GM19043 (cell line): ENCODE measurements at regions not wholly inside any gene's neighbourhood (a gene's known extent, or its start where the extent isn't known, plus 50 kb on each side); places are given as distances from the start of the nearest gene placed in this dataset.
"Not testable (repeated sequence)": the region's sequence is repeated elsewhere in the genome, so short reads cannot be mapped to it uniquely, and the experiment has no call there.

Experiments
- ATAC-seq: cut with Tn5 transposase; IDR thresholded peaks from one replicate; pipeline ENCODE4 v1.9.1; 2021; ENCODE audit warnings: low read depth; ENCODE audit not compliant: unreplicated experiment

DNA sequence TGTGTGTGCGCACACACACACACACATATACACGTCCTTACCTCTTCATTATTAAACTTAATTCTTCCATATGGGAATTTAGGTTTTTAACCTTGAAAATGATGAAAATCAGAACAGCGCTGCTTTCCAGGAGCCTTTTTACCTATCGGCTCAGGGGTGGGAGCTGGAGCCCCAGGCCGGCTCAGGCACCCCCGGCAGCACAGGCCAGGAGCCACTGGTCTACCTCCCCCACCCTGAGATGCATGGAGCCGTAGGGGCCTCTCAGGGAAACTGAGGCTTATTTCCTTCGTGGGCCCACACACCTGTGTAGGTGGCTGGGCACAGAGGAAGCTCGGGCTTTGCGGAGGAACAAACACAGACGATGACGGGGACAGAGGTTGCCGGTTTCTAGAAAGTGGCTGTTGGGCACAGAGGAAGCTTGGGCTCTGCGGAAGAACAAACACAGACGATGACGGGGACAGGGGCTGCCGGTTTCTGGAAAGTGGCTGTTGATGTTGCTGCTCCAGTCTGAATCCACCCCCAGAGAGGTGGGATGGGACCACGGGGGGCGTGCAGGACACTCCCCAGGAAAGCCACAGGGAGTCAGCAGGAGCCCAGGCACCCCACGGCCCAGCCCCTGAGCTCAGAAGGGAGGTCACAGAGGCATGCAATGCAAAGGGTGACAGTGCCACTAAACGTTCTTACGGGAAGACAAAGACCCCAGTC is 149.4 kb downstream of the BRD1 start:
- no peak for ATAC-seq

DNA sequence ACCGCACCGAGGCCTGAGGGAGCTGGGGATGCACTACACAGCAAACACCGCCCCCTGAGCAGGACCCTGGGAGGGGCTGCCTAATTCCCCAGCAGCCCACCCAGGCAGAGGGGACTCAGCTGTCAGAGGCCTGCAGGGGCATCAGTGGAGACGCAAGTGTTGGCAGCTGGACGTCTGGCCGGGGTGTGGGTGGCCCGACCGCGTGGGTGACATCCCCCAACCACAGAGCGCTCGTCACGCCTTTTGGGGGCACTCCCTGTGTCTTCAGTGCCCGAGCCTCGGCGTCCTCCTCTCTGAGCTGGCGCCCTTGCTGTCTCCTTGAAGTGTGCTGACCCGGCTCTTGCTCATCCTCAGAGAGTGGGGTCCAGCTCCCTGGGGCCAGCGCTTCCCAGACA is 150.2 kb downstream of the BRD1 start:
- no peak for ATAC-seq

DNA sequence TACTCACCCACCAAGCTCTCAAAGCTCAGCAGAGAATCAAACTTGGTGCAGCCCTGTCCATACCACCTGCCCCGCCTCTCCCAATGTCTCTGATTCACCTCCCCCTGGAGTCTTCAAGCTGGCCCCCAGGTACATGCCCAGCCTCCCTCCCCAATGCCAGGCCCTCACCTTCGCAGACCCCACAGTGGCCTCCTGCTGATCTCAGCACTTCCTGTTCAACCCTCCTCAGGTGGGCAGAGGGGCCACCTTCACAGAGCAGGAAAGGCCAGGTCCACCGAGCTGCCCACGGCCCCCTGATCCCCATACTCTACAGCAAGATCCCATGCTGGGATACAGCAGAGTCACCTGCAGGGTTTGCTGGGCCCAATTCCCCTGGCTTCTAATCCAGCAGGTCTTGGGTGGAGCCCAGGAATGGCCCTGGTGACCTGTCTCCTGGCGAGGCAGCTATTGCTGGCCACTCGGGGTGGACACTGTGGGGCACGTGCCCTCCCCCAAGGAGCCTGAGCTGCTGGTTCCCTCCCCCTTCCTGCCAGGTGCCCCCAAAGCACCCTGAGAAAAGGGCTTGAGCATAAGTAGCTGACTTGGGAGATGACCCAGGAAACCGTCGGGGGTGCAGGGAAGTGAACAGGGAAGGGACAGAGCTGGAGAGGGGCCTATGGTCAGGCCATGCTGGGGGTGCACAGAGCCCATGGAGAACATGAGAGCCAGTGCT is 150.7 kb downstream of the BRD1 start:
- no peak for ATAC-seq

DNA sequence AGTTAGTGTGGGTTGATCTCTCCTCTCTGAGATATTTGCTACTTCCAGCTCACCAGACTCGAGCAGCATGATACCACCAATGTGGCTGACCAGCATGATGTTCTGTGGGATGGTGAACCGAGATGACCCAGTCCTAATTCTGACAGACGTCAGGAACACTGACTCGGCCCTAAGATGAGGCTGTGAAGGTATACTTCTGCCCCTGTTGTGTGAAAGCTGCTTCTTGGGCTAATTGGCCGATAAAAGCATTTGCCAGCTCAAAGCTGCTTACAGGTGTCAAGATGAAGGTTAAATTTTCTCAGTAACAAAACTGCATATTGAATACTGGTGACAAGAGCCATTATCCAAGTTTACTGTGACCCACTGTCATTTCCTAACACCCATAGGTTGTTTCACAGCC is 151.4 kb downstream of the BRD1 start:
- ATAC-seq, result no peak

DNA sequence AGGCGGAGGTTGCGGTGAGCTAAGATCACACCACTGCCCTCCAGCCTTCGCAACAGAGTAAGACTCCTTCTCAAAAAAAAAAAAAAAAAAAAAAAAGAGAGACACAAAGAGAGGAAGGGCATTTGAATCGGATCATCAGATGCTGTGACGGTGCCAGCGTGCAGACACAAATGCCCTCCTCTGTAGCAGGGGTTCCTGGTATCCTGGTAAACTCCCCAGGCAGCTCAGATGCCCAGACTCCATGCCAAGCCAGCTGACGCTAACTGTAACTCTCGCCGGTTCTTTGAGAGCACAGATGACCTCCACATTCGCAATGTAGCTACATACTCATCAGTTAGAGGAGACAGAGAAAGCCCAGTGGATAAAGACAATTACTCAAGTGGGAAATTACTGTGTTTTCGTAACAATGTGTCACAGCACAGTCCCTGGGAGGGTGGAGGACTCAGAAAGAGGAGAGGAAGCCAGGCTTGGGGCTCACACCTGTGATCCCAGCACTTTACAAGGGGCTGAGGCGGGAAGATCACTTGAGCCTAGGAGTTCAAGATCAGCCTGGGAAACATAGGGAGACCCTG is 153.1 kb downstream of the BRD1 start:
- ATAC-seq, result no peak

DNA sequence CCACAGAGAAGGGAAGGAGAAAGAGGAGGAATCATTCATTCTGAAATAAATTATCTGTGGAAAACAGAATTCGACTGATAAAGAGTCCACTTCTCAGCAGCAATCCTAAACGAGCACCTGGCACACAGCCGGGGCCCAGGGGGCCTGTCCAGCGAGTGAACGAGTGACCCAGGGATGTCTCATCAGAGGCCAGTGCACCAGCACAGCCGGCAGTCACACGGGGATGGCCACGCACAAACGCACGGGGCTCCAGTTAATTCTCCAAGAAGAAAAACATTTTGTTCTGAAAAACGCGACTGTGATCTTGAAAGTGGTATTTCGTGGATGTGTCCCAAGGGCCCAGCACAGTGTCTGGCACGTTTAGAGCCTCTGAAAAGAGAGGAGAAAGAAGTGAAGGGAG is 154.6 kb downstream of the BRD1 start:
- ATAC-seq, result no peak

DNA sequence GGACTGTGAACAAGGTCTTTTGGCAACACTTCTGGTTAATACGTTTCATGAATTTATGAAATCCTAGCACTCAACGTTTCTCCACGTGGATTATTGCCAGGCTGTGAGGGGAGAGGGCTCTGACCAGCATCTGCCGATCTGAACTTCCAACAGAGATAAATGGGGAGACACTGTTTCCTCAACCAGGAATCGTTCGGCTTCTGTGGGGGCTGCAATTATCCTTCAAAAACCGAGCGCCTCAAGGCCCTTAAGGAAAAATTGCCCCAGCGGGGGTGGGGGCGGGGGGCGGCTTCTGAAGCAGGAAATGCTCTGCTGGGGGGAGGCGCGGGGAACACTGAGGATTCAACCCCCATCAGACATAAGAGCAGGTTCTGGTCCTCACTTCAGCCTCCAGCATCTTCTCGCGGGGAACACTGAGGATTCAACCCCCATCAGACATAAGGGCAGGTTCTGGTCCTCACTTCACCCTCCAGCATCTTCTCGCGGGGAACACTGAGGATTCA is 155.6 kb downstream of the BRD1 start:
- no peak for ATAC-seq

DNA sequence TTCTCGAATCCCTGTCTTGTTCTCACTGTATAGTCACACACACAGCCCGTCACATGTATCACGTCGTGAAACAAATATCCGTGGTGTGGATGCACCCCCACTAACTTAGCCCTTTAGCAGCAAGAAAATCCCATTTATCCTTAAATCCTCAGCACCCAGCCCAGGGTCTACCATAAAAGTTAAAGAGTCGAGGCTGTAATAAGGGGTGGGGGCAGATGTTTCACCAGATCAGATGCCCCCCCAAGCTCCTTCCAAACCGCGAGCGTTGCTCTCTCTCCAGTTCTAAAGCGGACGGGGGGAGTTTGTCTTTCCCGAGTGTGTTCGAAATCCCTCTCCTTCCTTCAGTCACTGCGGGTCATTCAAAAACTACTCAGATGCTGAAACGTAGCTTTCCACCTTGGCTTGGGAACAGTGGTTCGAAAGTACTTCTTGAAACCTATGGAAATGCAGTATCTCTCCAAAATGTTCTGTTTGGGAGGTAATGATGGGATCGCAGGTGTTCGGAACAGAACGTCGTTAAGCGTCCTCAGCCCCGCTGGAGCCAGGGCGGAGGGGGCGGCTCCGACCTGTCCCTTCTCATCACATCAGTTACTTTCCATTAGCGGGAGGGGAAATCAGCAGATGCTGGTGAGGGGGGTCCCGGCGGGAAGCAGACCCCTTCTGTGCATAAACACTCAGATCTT is 156.2 kb downstream of the BRD1 start:
- no peak for ATAC-seq

DNA sequence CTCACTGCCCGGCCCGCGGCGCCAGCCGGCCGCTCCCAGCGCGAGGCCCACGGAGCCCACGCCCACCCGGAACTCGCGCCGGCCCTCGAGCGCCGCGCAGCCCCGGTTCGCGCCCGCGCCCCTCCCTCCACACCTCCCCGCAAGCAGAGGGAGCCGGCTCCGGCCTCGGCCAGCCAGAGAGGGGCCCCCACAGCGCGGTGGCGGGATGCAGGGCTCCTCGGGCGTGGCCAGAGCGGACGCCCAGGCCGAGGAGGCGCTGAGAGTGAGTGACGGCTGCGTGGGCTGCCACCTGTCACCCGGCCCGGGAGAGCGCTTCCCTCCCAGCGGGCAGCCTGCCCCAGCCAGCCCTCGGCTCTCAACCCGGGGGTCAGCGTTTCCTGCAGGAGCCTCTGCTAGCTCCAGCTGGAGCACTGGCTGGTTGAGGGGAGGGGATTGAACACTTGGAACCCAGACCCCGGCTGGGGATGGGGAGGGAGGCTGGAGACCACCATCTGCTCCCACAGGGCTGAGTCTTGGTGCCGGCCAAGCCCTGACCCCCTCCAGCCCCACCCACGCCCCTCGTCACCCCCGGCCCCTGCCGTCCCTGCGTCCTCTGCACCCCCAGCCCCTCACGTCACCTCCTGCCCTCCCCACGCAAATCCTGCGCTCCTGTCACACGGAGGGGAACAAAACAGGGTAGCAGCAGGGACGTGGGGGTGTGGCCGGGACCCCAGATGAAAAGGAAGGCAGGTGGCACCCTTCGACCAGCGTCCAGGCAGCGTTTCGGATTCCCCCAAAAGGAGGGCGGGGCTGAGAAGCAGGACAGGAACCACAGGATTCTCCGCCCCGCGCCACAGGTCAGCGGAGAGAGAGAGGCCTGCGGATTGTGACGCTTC is 157.0 kb downstream of the BRD1 start:
- ATAC-seq, result no peak

DNA sequence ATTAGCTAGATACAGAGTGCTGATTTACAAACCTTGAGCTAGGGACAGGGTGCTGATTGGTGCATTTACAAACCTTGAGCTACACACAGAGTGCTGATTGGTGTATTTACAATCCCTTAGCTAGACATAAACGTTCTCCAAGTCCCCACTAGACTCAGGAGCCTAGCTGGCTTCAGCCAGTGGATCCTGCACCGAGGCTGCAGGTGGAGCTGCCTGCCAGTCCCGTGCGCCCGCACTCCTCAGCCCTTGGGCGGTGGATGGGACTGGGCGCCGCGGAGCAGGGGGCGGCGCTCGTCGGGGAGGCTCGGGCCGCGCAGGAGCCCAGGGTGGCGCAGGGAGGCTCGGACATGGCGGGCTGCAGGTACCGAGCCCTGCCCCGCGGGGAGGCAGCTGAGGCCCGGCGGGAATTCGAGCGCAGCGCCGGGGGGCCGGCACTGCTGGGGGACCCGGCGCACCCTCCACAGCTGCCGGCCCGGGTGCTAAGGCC is 157.7 kb downstream of the BRD1 start:
- not testable (repeated sequence) for ATAC-seq

DNA sequence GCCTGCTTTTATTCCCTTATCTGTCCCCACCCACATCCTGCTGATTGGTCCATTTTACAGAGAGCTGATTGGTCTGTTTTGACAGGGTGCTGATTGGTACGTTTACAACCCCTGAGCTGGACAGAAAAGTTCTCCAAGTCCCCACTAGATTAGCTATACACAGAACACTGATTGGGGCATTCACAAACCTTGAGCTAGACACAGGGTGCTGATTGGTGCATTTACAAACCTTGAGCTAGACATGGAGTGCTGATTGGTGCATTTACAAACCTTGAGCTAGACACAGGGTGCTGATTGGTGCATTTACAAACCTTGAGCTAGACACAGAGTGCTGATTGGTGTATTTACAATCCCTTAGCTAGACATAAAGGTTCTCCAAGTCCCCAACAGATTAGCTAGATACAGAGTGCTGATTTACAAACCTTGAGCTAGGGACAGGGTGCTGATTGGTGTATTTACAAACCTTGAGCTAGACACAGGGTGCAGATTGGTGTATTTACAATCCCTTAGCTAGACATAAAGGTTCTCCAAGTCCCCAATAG is 158.2 kb downstream of the BRD1 start:
- not testable (repeated sequence) for ATAC-seq

DNA sequence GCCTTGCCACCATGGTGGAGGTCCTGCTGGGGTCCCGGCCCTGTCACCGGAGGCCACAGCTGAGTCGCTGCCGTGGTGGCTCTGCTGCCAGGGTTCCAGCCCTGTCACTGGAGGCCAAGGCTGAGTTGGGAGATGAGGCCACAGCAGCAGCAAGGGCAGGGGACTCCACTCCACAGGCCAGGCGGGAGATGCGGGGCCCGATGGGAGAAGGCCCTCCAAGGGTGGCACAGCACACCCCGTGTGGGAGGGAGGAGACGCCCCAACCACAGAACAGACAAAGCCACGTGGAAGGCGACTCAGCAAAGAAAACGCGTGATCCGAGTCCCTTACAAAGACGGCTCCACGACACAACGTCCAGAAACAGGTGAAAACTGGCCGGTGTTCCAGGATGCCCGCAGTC is 159.3 kb downstream of the BRD1 start:
- no peak for ATAC-seq

DNA sequence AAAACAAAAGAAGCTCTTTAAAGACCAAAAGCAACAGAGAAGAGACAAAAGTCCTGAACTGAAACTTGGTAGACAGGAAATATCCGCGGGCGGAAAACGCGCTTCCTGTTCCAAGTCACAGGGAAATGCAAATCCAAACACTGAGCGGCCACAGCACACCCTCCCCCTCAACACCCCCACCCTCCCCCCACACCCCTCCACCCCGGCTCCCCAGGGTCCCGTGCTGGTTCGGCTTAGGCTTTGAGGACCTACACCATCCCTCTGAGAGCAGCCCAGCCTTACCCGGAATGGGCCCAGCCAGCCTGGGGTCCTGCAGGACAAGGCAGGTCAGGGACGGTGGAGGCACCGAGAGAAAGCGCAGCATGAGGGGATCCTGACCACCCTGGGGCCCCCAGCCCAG is 160.4 kb downstream of the BRD1 start:
- ATAC-seq, result no peak

DNA sequence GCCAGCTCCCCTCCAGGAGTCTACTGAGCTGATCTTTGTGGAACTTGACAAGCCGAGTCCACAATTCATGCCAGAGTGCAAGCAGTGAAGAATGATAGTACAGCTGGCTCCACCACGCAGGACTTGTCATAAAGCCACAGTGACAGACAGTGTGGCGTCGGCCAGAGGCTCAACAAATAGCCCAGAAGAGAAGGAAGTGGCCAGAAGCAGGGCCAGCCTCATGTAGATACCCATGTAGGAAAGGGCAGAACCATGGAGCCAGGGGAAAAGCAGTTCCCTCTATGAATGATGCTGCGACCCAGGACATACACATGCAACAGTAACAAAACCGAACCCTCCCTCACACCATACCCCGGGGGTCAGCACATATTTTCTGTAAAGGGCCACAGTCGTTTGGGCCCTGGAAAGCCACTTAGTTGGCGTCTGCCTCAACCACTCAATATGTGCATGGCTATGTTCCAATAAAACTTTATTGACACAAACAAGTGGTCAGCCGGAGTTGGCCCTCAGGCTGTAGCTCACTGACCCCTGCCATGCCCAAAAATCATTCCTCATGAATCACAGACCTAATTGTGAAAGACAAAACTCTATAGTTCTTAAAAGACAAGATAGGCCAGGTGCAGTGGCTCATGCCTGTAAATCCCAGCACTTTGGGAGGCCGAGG is 161.4 kb downstream of the BRD1 start:
- no peak for ATAC-seq

DNA sequence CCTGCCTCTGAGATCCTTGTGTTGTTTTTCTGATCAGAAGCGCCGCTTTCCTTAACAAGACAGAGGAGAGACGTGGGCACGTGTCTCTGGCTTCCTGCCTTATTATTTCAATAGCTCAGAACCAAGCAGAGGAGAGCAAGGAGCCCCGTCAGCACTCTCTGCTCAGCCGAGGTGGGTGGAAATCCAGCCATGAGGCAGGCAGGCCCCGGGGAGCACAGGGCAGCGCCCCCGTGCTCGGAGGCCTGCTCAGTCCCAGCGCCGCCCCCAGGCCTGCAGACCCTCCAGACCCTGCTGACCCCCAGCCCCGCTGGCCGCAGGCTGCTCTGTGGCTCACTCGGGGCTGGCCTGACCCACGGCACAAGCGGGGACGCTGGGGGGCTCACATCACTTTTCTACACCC is 162.8 kb downstream of the BRD1 start:
- ATAC-seq, result no peak

DNA sequence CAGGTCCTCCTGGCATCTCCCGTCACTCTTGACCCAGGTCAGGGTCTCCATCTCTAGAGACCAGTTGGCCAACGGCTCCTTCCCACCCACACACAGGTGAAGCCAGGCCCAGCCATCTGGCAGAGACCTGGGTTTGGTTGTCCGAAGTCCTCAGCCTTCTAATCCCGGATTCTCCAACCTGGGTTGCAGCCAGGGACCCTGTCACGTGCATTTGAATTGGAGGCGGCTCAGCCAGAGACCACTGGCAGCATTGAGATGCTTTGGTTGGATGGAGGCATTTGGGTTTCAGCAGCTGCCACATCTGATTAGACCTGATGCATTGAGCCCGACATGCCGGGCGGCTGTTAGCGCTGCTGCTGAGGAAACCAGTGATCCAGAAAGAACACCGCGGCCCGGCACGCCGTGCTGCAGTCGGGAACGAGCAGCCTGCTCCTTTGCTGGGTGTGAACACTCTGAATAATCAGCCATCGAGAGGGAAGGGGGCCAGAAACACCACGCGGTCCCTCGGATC is 163.2 kb downstream of the BRD1 start:
- ATAC-seq, result no peak

DNA sequence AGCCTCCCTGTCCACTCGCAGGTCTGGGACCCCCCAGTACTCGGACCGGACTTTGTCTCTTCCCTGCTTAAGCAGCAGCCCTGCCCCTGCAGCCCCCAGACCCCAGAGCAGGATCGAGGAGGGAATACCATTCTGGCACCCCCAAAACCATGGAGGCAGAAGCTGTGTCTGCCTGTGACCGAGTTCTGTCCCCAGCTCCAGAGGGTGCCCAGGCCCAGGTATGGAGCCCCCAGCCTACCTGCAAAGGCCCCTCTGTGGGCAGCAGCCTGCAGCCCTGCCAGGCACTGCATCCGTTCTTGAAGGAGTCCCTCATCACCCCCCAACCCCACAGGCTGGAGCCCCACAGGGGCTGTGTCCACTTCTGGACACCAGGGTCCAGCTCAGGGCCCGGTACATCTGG is 163.8 kb downstream of the BRD1 start:
- no peak for ATAC-seq

DNA sequence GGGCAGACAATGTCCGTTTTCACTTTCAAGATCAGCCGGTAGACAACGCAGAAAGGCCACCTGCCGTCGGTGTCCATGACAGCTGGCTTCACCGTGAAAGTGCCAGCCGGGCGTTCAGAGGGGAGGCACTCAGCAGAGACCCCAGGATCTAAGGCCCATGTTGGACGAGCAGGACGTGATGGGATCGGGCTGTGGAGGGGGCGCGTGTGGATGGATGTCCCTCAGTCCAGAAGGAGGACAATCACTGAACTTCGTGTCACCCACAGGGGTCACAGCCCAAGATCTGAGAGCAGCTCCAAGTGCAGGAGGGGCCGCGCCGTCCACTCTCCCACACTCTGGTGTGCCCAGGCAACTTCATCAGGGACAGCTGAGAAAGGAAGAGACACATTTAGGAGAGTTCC is 164.4 kb downstream of the BRD1 start:
- no peak for ATAC-seq

DNA sequence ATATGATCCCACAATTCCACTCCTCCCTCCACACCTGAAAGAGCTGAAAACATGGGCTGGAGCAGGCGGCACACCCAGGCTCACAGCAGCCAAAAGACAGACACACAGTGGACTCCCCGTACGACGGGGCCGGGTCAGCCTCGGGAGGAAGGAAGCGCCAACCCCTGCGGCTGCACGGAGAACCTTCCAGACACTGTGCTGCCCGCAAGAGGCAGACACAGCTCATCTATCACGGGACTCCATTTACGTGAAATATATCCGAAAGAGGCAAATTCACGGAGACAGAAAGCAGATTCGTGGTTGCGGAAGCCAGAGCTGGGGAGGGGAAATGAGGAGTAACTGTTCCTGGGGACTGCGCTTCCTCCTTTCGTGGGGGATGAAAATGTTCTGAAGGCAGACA is 165.0 kb downstream of the BRD1 start:
- ATAC-seq, result no peak
